Anterior cingulate cortex (tissue), 58 donors: ENCODE measurements at regions not wholly inside any gene's neighbourhood (a gene's known extent, or its start where the extent isn't known, plus 50 kb on each side); places are given as distances from the start of the nearest gene placed in this dataset.

Experiments
- DNase-seq, 58 donors: peaks; one replicate each; lab custom pipeline; 2025; lab: John Stamatoyannopoulos, UW

- DNase-seq: peak in 1 of 58 donors; percentile 0
These were observed 517.5 kb downstream of the RNF144B start for GRCh38 chr6:18904681-18905080.

GRCh38 chr6:18920701-18921100, 533.6 kb downstream of the RNF144B start:
- DNase-seq: no peak

- DNase-seq: no peak
These were observed 543.9 kb downstream of the RNF144B start for GRCh38 chr6:18931086-18931485.

DNA sequence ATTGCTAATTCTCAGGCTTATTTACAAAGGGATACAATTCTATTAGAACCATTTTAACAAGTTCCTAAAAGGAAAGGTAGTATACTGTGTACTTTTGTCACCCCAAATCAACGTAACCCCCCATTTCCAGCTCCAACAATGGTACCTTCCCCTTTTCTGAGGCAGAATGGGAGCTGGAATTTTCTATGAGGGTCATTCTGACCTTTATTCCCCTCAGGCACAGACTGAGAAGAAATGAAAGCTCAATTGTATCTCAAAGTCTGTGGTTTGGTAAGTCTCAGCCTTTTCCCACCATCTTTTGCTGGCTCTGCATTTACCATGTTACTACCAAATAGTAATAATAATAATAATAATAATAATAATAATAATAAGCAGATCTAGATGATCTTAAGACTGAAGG, 571.0 kb downstream of the RNF144B start:
- DNase-seq: no peak

- no peak for DNase-seq
These were observed 574.4 kb downstream of the RNF144B start for GRCh38 chr6:18961566-18961965.

GRCh38 chr6:18962361-18962905, 575.3 kb downstream of the RNF144B start:
- DNase-seq: peak in 4 of 58 donors; percentile 1 to 5 (median 2)

GRCh38 chr6:18963439-18963838, 576.3 kb downstream of the RNF144B start:
- no peak for DNase-seq

DNA sequence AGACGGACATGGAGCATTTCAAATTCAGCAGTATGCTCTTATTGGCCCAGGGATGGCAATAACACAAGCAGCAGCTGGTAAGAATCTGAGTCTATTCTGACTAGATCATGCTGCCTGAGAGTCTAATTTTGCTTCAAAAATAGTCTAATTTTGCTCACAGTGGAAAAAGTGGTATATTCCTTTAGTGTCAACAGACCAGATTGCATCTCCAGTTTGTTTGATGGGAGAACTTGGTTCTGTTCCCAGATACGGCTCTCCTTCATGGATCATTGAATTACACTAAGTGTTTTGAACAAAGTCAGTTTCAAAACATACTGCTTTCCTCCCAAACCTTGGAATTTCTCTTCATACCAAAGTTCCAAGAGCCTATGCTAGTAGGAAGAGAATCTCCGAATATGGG, 586.1 kb downstream of the RNF144B start:
- peak in 2 of 58 donors; percentile 7 to 8 for DNase-seq

GRCh38 chr6:18976091-18976490, 588.9 kb downstream of the RNF144B start:
- no peak for DNase-seq

- no peak for DNase-seq
These were observed 589.8 kb downstream of the RNF144B start for GRCh38 chr6:18976966-18977365.

GRCh38 chr6:18978337-18979128, 591.4 kb downstream of the RNF144B start:
- no peak for DNase-seq

GRCh38 chr6:18985061-18985460, 597.9 kb downstream of the RNF144B start:
- no peak for DNase-seq

GRCh38 chr6:18985996-18986395, 598.8 kb downstream of the RNF144B start:
- no peak for DNase-seq

DNA sequence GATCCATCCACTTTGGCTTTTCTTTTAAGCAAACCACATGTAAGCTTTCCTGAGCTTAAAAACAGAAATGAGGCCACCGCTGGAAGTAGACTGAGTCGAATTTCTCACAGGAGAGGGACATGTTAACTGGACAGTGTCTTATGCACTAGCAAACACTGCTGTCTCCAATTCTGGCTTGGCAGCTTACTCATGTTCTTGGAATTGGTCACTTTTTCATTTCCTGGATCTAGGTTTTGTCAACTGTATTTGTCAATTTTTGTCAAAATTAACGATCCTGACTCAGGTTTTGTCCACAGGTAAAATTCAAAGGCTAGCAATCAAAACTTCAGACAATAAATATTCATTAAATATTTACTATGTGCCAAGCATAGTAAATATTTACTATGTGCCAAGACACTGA, 601.5 kb downstream of the RNF144B start:
- no peak for DNase-seq

GRCh38 chr6:18990059-18990978, 603.2 kb downstream of the RNF144B start:
- peak in 48 of 58 donors; percentile 0 to 65 (median 23) for DNase-seq

GRCh38 chr6:18997375-18997826, 610.3 kb downstream of the RNF144B start:
- DNase-seq: no peak

DNA sequence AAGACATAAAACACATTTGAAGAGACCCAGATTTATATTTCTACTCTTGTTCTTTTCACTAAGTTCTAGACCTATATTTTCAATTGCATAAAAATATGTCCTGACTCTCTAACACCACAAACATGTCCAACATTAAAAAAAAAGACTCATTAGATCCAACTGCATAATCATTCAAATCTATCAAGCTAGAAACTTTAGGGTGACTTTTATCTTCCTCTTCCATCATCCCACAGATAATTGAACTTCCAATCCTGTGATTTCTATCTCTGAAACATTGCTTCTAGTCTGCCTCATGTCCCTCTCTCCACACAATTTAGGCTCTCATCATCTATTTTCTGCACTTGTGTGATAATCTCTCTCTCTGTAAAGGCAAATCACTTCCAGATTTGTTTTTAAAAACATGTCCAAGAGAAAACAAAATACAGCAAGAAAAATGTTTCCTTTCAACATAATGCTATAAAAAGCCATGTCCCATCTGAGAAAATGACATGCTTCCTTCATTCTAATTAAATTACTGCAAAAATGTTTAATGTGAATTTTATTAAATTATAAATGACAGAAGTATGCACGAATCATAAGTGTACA, 615.9 kb downstream of the RNF144B start:
- no peak for DNase-seq

DNA sequence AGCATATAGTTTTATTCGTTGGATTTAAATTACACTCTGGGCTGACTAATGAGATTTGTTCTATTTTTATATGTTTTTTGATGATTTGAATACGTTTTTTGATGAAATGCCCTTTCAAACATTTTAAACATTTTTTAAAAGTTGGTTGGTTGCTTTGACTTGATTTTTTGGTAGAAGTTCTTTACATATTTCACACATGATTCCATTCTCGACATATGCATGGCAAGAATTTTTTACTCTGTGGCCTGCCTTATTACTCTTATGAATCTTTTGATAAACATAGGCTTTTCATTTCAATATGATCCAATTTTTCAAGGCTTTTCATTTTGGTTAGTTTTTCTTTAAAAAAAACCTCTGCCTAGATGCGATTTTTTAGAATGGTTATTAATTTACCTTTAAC, 617.0 kb downstream of the RNF144B start:
- DNase-seq: no peak

DNA sequence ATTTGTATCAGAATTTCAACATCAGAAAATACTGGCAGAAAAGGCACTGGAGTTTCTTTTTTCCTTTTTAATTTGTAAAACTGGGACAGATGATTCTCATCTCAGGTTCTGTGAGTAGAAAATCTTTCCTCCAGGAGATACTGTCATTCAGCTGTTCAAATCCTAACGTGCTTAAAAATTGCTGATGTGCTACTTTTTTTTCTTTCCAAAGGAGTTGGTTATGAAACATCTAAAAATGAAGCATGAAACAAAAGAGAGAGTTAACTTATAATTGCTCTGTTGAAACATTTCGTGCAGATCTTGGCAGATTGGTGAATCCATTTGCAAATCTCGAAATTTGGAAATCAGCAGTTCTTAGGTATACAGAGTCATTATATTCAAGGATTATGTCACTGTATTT, 622.6 kb downstream of the RNF144B start:
- no peak for DNase-seq

DNA sequence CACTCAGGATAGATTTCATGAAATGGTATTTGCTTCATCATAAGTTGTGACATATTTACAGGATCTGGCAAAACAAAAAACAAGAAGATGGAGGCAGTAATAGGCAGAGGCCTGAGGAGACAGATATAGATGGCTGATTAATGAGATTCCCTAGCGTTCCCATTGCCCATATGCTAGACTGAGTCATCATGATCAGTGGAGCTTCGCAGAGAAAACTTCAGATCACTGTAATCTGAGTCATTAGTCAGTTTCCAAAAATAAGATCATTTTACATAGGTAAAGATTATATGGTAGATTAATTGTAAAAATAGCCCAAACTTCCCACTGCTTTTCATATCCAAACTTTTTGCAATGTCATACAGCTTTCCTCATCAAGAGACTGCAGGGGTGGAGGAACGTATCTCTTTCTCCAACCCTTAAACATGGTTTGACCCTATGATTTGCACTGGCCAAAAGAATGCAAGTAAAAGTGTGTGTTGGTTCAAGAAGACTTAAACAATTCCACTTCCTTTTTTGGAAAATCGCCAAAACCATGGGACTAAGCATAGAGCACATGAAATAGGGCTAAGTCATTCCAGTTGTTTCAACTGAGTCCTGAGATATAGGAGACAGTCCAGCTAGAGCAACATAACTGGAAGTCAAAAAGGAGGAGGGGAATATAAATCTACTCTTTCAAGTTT, 626.0 kb downstream of the RNF144B start:
- no peak for DNase-seq
